H4 (cell line): ENCODE measurements at regions not wholly inside any gene's neighbourhood (a gene's known extent, or its start where the extent isn't known, plus 50 kb on each side); places are given as distances from the start of the nearest gene placed in this dataset.

Experiments used
- DNase-seq: peaks from one replicate; pipeline ENCODE4 v3.0.0-alpha.2; 2015; ENCODE audit warnings: low spot score

DNA sequence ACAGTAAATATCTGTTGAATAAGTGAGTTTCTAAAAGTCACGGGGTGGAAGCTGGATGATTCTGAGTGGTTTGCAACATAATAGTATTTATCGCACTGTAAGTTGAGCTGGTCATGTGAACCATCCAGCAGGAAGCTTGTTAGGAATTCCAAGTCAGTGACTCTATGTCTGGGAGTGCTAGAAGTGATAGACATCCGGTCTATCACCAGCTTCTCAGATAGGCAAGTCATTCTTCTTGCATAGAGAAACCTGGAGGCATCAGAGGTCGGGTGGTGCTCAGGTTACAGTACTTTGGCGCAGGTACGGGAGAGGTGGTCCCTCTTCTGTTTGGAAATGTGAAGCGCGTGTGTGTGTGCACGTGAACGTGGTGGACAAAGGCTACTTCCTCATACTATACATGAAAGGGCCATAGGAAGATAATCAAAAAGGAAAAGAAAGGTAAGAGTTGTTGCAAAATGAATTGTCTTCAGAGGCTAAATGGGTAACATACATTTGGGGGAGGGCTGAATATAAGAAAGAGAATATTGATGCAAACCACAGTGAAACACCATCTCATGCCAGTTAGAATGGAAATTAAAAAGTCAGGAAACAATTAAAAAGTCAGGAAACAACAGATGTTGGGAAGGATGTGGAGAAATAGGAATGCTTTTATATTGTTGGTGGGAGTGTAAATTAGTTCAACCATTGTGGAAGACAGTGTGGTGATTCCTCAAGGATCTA lies 299.3 kb upstream of the ZFP64 start:
- peak; percentile 94 for DNase-seq

DNA sequence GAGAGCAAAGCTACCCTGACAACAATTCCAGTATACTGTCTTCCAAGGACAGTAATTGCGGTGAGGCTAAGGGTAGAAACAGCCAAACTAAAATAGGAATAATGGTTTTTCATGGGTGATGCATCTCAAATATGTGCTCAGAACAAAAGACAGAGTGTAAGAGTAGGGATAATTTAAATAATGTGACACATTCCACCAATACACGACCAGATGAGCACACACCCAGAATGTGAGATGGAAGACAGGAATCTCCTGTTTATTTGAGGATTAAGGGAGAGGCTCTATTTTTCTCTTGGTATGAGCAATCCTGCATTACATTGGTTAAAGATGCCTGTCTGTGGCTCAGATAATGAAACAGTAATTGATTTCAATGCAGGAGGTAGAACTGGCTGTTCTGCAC lies 292.9 kb upstream of the ZFP64 start:
- DNase-seq = peak; percentile 67

DNA sequence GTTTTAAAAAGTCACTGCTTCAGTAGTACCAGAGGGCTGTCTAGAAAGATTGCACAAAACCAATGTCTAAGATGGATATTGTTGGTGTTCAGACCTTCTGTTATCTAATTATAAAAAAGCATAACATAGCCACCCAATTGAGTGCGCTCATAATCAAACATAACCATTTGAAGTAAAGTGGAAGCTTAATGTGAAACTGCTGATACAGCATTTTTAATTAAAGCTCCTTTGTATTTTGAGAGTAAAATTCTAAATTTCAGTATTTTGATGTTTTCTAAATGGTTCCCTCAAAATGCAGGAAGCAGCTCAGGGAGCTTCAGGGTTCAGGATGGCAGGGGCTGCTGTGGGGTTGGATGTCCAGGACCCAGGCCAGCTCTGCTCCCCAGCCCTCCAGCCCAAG lies 291.8 kb upstream of the ZFP64 start:
- no peak for DNase-seq

DNA sequence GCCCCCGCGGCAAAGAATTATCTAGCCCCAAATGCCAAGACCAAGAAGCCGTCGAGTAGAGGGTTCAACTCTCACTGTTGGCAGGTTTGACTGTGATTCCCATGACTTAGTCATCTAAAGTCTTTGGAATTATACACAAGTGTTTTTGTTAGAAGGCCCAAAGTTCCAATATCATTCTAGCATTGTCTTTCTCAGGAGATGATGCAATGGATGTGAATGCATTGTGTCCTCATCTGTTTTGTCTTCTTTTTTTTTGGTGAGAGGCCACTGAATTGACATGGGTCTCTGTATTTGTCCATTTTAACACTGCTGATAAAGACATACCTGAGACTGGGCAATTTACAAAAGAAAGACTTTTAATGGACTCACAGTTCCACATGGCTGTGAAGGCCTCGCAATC lies 290.5 kb upstream of the ZFP64 start:
- no peak for DNase-seq

DNA sequence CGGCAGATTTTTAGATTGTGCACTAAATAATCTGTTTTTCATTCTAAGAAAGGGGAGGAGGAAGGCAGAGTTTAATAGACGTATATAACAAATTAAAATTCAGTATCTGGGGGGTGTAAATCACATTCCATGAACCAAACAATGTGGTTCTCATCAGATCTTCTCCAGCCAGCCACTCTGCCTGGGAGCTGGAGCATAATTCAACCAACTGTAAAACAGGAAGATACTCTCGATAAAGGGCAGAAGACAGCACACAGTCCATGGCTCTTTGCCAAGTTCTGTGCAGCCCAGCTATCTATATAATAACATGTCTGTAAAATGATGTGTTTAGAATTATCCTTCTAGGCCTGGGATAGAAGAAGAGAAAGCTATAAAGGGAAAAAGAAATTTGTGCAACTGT lies 289.9 kb upstream of the ZFP64 start:
- DNase-seq = no peak

DNA sequence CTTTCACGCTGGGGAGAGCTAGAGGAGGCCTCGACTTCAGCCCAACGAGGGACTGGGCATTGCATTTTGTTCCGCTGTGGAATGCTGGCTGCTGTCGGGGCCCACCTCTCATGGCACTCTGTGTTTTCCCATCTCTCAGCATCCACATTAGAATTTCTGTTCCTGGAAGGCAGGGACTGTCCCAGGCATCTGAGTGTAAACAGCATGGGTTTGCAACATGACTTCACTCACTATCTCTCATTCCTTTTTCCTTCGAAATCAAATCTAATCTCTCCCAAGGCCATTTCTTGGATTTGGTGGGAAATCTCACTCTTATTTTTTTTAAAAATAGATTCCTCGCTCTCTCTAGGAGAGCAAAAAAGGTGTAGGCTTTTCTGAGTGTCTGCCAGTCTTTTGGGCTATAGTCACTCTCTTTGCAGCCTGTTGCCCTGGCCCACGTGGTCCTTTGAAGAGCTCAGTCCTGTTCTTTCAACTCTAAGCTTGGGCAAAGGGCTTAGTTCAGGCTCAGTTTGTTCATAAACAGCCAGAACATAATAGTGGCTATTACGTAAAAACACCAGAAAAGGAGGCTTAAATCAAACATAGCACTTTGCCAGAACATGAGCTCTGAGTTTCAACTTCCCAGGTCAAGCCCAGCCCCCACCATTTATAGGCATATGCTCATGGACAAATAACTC lies 284.6 kb upstream of the ZFP64 start:
- no peak for DNase-seq

DNA sequence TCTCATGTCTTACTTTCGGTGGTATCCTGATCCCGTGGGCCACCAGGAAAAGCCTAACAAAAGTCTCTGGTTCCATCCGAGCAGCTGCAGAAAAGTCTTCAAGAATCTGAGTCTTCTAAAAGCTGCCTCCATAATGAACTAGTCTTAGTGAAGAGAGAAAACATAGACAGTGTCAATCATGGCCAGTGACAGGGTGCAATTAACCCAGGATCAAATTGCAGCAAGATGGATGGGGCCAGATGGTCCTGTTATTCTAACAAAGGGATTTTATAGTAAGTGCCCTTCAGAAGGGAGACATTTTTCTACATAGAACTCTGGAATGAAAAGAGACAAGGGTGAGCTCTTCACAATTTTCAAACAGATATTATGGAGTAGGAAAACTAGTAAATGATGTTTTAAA lies 281.6 kb upstream of the ZFP64 start:
- no peak for DNase-seq

DNA sequence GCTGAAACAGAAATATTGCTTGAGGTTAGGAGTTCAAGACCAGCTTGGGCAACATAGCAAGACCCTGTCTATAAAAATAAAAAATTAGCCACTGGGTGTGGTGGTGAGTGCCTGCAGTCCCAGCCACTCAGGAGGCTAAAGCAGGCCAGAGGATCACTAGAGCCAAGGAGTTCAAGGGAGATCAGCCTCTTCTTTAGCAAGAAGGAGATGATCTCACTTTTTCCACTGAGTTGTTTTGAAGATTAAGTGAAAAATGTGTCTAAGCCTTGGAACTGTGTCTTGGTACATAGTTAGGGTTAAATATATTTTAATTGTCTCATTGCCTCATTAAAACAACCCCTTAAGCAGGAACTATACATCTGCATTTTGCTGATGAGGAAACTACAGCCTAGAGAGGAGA lies 279.0 kb upstream of the ZFP64 start:
- no peak for DNase-seq

DNA sequence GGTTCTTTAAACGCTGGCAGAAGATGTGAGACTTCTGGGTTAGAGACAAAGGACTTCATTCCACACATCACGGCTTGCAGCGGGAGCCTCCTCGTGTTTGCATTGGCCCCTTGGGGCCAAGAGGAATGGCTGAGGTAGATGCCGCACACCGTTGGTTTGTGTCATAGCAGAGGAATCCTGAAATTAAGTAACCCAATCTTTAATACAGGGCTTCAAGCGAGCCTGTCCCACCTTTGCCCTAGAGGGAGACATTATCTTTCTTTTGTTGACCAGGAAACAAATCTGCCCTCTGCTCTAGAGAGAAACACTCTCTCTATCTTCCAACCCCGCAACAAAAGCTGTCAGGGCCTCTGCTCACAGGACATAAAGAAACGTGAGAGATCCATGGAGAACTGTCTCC lies 277.5 kb upstream of the ZFP64 start:
- no peak for DNase-seq

DNA sequence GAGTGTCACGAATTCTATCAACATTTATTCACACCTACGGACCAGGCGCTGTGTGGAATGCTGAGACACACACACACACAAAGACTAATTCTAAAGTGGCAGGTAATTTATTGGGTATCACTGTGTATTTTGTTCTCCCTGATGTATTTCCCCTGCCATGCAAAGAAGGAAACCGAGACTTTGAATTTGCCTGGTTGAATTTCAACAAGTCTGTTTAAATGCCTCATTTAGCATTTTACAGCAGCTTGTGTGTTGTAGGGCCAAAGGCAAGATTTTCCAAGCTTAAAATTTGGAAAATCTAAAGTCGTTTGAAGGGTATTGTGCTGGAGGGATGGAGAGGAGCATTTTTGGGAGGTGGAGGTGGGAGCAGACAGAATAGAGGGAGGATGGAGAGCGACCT lies 274.4 kb upstream of the ZFP64 start:
- no peak for DNase-seq

DNA sequence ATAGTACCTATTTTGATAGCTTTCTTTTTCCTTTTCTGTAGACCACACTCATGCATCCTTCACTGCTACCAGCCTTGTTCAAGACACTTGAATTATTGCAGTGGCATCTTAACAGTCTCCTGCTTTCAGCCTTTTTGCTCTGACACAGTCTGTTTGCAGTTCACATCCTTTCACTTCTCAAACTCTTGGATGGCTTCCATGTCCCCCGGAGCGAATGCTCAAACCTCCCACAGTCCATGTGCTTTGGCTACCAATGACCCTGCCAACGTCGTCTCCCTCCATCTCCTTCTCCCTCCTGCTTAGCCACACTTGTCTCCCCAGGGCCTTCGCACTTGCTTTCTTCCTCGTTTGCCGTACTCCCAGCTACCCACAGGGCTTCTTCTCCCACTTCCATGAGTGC lies 270.0 kb upstream of the ZFP64 start:
- no peak for DNase-seq

DNA sequence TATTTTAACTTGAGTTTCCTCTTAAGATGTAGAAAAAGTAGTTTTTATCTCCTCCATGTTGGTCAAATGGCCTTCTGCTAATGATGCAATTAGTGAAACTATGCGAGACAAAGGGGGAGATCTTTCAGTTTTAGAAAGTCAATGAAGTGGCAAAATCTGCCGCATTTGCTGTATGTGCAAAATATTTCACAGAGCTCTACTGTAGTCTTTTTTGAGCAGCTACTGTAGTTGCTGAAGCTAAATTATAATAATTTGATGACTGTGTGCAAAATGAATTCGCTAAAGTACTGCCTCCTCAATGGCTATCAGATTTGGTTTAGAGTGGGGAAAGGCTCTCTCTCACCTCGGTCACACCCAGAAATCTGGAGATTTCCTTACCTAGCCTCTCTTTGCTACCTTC lies 267.6 kb upstream of the ZFP64 start:
- DNase-seq = no peak

DNA sequence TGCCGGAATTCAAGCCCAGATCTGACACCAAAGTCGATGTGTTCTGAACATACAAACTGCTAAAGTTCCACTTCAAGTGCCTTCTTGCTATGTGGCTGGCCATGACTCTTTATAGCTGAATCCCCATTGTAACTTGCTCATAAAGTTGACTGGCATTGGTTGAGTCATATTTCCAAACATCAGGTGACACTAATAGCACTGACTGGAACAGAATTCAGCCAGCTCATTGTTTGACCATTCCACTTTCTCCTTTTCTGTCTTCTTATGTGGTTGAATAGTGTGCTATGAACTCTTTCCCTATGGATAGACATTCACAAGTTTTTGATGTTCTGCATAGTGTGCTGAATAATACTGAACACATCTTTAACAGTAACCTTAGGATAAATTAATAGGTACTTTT lies 266.2 kb upstream of the ZFP64 start:
- DNase-seq = peak; percentile 25

DNA sequence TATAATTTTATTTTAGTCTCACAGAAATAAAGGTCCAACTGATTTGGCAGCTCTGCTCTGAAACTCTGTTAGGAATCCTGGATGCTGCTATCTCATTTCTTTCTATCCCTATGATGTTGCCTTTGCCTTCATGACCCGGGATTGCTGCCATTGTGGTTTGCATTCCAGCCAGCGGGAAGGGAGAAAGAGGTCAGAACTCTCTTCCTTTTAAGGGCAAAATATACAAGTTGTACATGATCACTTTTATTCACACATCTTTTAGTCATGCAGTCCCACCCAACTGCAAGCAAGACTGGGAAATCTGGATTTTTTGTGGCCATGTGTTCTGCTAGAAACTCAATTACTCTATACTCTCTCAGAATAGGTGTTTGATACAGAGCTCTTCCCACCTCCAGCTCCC lies 263.1 kb upstream of the ZFP64 start:
- DNase-seq = peak; percentile 81

DNA sequence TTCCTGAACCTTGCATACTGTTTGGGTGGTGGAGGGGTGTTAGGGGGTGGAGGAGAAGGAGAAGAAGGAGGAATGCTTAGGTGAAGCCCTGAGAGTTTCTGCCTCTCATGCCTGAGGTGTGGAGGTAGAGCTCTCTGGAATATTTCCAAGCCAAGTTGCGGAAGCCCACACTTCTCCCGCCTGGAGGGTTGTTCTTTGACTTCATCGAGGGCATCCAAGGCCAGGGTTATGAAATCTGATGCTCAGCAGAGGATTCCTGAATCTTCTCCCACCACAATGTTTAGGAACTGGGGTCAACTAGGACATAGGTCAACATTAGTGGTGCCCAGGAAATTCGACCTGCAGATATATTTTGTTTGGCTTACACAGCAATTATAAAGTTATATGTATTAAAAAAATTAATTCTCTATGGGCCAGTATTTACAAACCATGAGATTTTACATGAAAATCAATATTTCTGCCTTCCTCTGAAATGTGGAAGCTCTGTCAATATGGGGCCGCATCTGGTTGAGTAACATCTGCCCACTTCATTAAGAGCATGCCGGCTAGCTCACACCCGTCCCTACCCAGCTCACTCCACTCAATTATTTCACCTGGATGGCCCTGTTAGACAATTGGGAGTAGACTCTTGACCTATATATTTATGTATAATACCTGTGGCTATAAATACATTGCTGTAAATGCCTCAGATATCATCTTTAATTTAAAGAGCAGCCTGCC lies 257.1 kb upstream of the ZFP64 start:
- DNase-seq = peak; percentile 46

DNA sequence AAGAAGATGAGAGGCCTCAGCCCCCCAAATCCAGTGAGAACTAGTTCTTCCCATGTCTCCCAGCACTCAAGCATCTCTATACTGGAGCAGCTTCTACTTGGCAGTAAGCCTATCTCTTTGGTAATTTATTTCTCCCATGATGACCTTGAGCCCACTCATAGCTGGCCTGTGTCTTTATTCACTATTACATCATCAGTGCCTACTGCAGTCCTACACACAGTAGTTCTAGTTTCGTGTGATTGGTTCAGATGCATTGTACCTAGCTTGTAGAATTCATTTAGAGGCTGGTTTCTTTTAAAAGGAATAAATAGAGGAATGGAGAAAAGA lies 255.6 kb upstream of the ZFP64 start:
- DNase-seq = no peak

DNA sequence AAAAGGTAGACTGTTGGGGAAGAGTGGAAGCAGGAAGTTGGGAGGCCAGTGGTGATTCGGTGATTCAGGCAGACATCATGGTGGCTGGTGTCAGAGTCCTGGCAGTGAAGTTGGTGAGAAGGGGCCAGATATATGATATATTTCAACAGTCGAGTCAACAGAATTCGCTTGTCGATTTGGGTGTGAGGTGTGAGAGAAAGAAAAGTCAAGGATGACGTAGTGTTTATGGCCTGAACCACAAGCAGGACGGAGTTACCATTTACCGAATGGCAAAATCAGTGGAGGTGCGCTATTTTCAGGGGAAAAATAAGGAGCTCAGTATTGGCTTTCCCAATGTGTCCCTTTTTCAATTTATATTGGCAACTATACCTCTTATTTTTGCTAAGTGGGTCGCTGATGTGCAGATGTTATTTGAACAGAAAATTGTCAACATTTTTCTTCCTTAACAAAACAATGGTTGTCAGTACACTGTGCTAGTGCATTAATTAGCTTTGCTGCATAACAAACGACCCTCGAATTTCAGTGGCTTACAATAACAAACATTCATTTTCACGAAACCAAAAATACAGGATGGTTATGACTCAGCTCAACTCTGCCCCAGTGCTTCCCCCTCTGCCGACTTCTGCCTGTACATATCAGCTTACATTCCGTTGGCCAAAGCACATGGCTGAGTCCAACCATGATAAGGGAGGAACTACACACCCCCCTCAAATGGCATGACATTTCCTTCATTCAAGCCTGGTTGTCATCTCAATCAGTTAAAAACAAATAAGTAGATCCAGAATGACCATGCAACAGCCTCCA lies 255.0 kb upstream of the ZFP64 start:
- DNase-seq = peak; percentile 72

DNA sequence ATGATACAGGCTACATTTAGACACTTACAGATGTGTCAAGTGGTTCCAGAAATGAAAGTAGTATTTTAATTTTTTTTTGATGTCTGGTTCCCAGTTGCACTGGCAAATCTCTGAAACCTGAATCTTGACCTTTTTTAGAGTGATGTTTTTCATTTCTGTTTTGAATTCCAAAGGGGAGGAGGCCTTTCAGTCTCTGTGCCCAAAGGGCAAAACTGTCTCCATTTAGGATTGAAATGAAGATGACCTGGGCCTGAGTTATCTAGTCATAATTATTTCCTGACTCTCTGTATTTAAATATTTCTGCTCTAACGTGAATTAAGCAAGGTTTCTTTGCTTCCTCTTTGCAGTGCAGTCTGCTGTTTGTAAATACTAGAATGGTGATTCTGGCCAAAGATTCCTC lies 252.9 kb upstream of the ZFP64 start:
- DNase-seq = no peak

DNA sequence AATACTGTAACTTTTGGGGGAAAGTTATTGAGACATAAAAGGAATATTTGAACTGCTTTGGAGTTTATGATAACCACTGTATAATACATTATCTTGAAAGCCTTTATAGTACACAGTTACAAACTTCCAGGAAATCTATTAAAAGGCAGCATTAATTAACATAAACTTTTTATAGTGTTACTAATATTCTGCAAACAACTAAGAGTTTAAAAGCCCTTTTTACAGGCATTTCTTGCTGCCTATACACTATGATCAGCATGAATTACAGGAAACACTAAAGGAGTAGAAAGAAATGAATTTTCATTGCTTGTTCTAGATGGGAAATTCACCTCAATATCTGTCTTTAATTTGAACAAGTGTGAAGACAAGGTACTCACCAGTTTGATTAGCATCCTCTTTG lies 252.3 kb upstream of the ZFP64 start:
- DNase-seq = no peak

DNA sequence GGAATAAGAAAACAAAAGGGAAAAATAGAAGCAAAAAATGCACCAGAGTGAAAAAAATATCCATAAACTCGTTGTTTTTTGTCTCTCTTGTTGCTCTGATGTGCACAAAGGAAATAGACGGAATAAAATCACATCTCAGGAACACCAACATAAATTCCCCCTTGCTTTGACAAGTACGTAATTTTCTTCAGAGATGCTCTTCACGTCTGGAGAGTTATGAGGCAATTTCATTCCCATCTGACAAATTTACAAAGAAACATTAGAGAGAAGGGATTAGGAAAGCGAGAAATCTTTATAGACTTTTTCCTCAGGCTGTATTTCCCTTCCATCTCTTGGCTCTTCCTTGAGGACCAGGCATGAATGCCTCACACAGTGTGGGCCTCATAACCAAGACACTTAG lies 250.1 kb upstream of the ZFP64 start:
- DNase-seq = no peak

DNA sequence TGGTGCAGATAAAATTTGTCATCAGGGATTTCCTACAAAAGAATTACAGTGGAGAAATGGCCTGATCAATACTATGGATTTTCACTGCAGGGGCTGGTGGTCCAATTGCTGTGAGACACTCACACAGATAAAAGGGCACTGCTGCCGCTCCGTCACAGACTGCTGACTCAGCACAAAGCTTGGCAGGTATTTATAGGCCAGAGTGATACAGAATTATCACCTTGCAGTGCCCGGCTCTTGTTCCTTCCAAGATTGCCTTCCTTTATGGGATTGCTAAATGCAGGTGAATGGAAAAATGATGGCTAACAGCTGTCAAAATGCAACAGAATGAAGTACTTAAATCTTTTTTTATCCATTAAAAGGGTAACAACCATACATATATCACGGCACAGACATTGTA lies 247.8 kb upstream of the ZFP64 start:
- no peak for DNase-seq

DNA sequence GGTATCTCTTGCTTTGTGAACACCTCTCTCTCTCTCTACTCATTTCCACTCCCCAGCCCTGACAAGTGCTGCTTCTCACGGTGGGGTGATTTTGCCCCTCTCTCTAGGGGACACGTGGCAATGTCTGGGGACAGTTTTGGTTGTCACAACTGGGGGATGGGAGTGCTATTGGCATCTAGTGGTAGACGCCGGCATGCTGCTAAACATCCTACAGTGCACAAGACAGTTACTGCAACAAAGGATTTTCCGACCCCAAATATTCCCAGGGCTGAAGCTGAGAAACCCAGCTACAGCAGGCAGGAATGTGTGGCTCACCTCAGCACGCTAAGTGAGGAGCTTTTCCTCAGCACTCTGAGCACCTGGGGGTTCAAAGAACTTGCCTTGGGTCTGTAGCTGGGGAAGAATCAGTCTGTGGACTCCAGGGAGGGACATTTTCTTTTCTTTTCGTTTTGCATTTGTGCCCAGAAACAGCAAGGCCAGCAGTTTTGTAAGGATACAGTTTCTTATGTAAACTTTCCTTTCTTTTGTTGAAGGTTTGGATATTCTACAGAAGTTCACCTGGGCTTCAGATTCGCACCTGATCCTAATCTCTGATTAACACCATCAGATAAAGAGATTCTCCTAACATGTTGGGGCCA lies 246.9 kb upstream of the ZFP64 start:
- DNase-seq = no peak
